H9 (cell line): ENCODE measurements at regions not wholly inside any gene's neighbourhood (a gene's known extent, or its start where the extent isn't known, plus 50 kb on each side); places are given as distances from the start of the nearest gene placed in this dataset.

ENCODE experiments used
- DNase-seq: peaks from one replicate; pipeline ENCODE4 v3.0.0-alpha.2; 2017
- H2AFZ ChIP-seq: one replicate; pipeline ENCODE4 v1.6.1; 2013; ENCODE audit warnings: mild to moderate bottlenecking, low read length, control low read depth, moderate library complexity
- H2AK5ac ChIP-seq: 2 replicates; pipeline ENCODE4 v1.6.1; 2013; ENCODE audit warnings: low read length, control low read depth, mixed read lengths; ENCODE audit not compliant: insufficient read length
- H2BK120ac ChIP-seq: one replicate; pipeline ENCODE4 v1.6.1; 2013; ENCODE audit warnings: low read depth, mild to moderate bottlenecking, low read length, control low read depth, inconsistent platforms; ENCODE audit not compliant: poor library complexity, severe bottlenecking
- H2BK12ac ChIP-seq: 2 replicates; pipeline ENCODE4 v1.6.1; 2013; ENCODE audit warnings: low read length, control low read depth, mixed read lengths, low read depth; ENCODE audit not compliant: insufficient read length
- H2BK15ac ChIP-seq: 2 replicates; pipeline ENCODE4 v1.6.1; 2013; ENCODE audit warnings: low read depth, low read length, control low read depth
- H2BK20ac ChIP-seq: one replicate; pipeline ENCODE4 v1.6.1; 2013; ENCODE audit warnings: low read depth, mild to moderate bottlenecking, low read length, control low read depth, inconsistent platforms; ENCODE audit not compliant: poor library complexity, severe bottlenecking
- H2BK5ac ChIP-seq: 2 replicates; pipeline ENCODE4 v1.6.1; 2013; ENCODE audit warnings: low read length, control low read depth, mixed read lengths; ENCODE audit not compliant: insufficient read length
- H3K14ac ChIP-seq: 2 replicates; pipeline ENCODE4 v1.6.1; 2013; ENCODE audit warnings: low read length, control low read depth; ENCODE audit not compliant: insufficient read depth
- H3K18ac ChIP-seq: 2 replicates; pipeline ENCODE4 v1.6.1; 2013; ENCODE audit warnings: low read depth, mild to moderate bottlenecking, mixed read lengths, low read length, control low read depth; ENCODE audit not compliant: insufficient read length
- H3K23ac ChIP-seq: 2 replicates; pipeline ENCODE4 v1.6.1; 2013; ENCODE audit warnings: low read length, control low read depth, mixed read lengths, low read depth; ENCODE audit not compliant: insufficient read length
- H3K23me2 ChIP-seq: 2 replicates; pipeline ENCODE4 v1.6.1; 2013; ENCODE audit warnings: low read depth, mild to moderate bottlenecking, mixed read lengths, low read length, control low read depth; ENCODE audit not compliant: insufficient read length, poor library complexity, severe bottlenecking
- H3K27ac ChIP-seq: 2 replicates; pipeline ENCODE4 v1.5.1; 2013; ENCODE audit warnings: low read length, control low read depth, mixed read lengths, low read depth; ENCODE audit not compliant: insufficient read length
- H3K27me3 ChIP-seq: 2 replicates; pipeline ENCODE4 v1.6.1; 2013; ENCODE audit warnings: low read length, control low read depth, inconsistent platforms; ENCODE audit not compliant: insufficient read depth
- H3K4ac ChIP-seq: 2 replicates; pipeline ENCODE4 v1.6.1; 2013; ENCODE audit warnings: low read depth, mild to moderate bottlenecking, control low read depth, inconsistent platforms, low read length, moderate library complexity
- H3K4me1 ChIP-seq: 2 replicates; pipeline ENCODE4 v1.6.1; 2013; ENCODE audit warnings: low read length, control low read depth, inconsistent platforms; ENCODE audit not compliant: insufficient read depth
- H3K4me2 ChIP-seq: 2 replicates; pipeline ENCODE4 v1.6.1; 2013; ENCODE audit warnings: low read length, control low read depth, mixed read lengths; ENCODE audit not compliant: insufficient read length, insufficient read depth
- H3K56ac ChIP-seq: 2 replicates; pipeline ENCODE4 v1.6.1; 2013; ENCODE audit warnings: low read depth, mild to moderate bottlenecking, mixed read lengths, low read length, control low read depth; ENCODE audit not compliant: insufficient read length
- H3K79me1 ChIP-seq: 2 replicates; pipeline ENCODE4 v1.6.1; 2013; ENCODE audit warnings: low read depth, mild to moderate bottlenecking, moderate library complexity, low read length, control low read depth, inconsistent platforms; ENCODE audit not compliant: insufficient read depth, poor library complexity, severe bottlenecking
- H3K79me2 ChIP-seq: 2 replicates; pipeline ENCODE4 v1.6.1; 2013; ENCODE audit warnings: low read length, control low read depth, inconsistent platforms; ENCODE audit not compliant: insufficient read depth
- H3K9ac ChIP-seq: 2 replicates; pipeline ENCODE4 v1.6.1; 2013; ENCODE audit warnings: low read length, control low read depth, mixed read lengths; ENCODE audit not compliant: insufficient read length; ENCODE audit errors: extremely low read depth
- H3K9me3 ChIP-seq: one replicate; pipeline ENCODE4 v1.6.1; 2013; ENCODE audit warnings: low read depth, low read length, inconsistent platforms; ENCODE audit not compliant: control insufficient read depth
- H3T11ph ChIP-seq: one replicate; pipeline ENCODE4 v1.6.1; 2013; ENCODE audit warnings: mild to moderate bottlenecking, low read length, control low read depth, inconsistent platforms
- H4K20me1 ChIP-seq: one replicate; pipeline ENCODE4 v1.6.1; 2013; ENCODE audit not compliant: control insufficient read depth, insufficient read length, insufficient read depth
- H4K5ac ChIP-seq: 2 replicates; pipeline ENCODE4 v1.6.1; 2013; ENCODE audit warnings: low read depth, mild to moderate bottlenecking, mixed read lengths, low read length, control low read depth; ENCODE audit not compliant: insufficient read length
- H4K8ac ChIP-seq: replicated peaks from 2 replicates; pipeline ENCODE4 v1.6.1; 2013; ENCODE audit warnings: low read length, control low read depth, mixed read lengths, low read depth; ENCODE audit not compliant: insufficient read length
- H4K91ac ChIP-seq: 2 replicates; pipeline ENCODE4 v1.6.1; 2013; ENCODE audit warnings: low read depth, mild to moderate bottlenecking, moderate library complexity, mixed read lengths, low read length, control low read depth; ENCODE audit not compliant: insufficient read length
- H3K27ac Mint-ChIP-seq, 3 experiments: 2 replicates in 2 of 3; 3 replicates in 1 of 3; pipeline ENCODE4 v1.8.0; 2020 to 2021; ENCODE audit warnings: mixed read lengths in 3 of 3, mild to moderate bottlenecking in 1 of 3, moderate library complexity in 1 of 3
- H3K27me3 Mint-ChIP-seq: 2 replicates; pipeline ENCODE4 v1.8.0; 2021; ENCODE audit warnings: low read depth, mild to moderate bottlenecking, moderate library complexity, mixed read lengths
- H3K36me3 Mint-ChIP-seq, 3 experiments: 2 replicates in 2 of 3; 3 replicates in 1 of 3; pipeline ENCODE4 v1.8.0; 2020 to 2021; ENCODE audit warnings: low read depth in 3 of 3, mixed read lengths in 3 of 3; ENCODE audit not compliant: insufficient read depth in 1 of 3
- H3K4me1 Mint-ChIP-seq, 2 experiments: 2 replicates each; pipeline ENCODE4 v1.8.0; 2020; ENCODE audit warnings: mixed read lengths in 2 of 2
- H3K4me3 Mint-ChIP-seq, 2 experiments: 2 replicates in 1 of 2; 3 replicates in 1 of 2; pipeline ENCODE4 v1.8.0; 2020 to 2021; ENCODE audit warnings: mild to moderate bottlenecking in 2 of 2, mixed read lengths in 2 of 2, moderate library complexity in 1 of 2
- H3K9me3 Mint-ChIP-seq, 2 experiments: 2 replicates in 1 of 2; 3 replicates in 1 of 2; pipeline ENCODE4 v1.8.0; 2020; ENCODE audit warnings: mild to moderate bottlenecking in 2 of 2, mixed read lengths in 2 of 2, moderate library complexity in 1 of 2
- WGBS: extraction: QIAGEN DNeasy Blood & Tissue Kit; methylation state at CpG from one replicate; pipeline ENCODE4 v1.1.7; 2013; ENCODE audit warnings: missing lambda C conversion rate, low lambda C conversion rate, mixed read lengths; ENCODE audit not compliant: insufficient read length; ENCODE audit errors: extremely low coverage; 5-methylcytosine and 5-hydroxymethylcytosine counted together
- TF ChIP-seq, protein P1 (sequence below): fragments of 200-600 bp; sonication (generic); conservative IDR thresholded peaks from 3 replicates; pipeline ENCODE4 v1.8.0; 2021; ENCODE audit warnings: antibody characterized with exemption, mild to moderate bottlenecking

DNA sequence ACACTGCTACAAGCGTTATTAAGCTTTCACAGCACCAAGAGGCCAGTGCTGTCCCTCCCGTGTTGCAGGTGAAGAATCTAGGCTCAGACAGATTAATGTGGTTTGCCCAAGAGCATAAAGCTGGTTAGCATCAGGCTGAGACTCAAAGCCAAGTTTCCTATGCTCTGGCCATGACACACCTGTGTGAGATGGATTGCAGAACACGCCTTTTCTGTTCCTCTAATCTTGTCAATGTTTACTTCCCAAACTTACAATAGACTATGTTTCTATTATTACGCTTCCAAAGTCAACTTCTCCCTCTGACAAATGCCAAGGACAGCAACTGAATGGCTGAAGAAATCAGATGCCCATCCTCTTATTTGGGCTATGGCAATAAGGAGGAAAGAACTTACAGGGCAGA is 138.4 kb upstream of the SLIT3 start:
- Histone ChIP-seq H3K79me1 (no peaks in the 10 kb centered on the region), H3K23ac (no peak overlapping the region), H2AK5ac (no peak overlapping the region), H3K56ac (no peak overlapping the region), H3K4me1 (no peaks in the 10 kb centered on the region), H3K9me3 (no peaks in the 10 kb centered on the region), H3T11ph (no peak overlapping the region), H3K4me2 (no peak overlapping the region), H2BK15ac (no peak overlapping the region), H3K23me2 (no peaks in the 10 kb centered on the region), H4K91ac (no peak overlapping the region), H3K18ac (no peak overlapping the region), H3K27me3 (no peaks in the 10 kb centered on the region), H3K79me2 (no peaks in the 10 kb centered on the region), H3K27ac (no peak overlapping the region), H2BK20ac (no peak overlapping the region), H2BK120ac (no peak overlapping the region), H2BK12ac (no peak overlapping the region), H4K8ac (no peak overlapping the region), H4K20me1 (no peaks in the 10 kb centered on the region), H3K14ac (no peak overlapping the region), H4K5ac (no peak overlapping the region), H2AFZ (no peak overlapping the region), H3K4ac (no peak overlapping the region), H2BK5ac (no peak overlapping the region), H3K9ac (no peak overlapping the region)
- Mint-ChIP-seq H3K27me3 (peaks cover 4% of the 10 kb centered on the region; the same call in 1 of the 2 replicates), H3K36me3 (no peaks in the 10 kb centered on the region), H3K27ac (no peak overlapping the region), H3K9me3 (no peaks in the 10 kb centered on the region), H3K4me3 (no peak overlapping the region), H3K4me1 (peaks cover 3 to 7% of the 10 kb centered on the region in 2 experiments; a peak in 3 of 4 replicates)
- no peak for DNase-seq
- no CpG with 5 or more reads among the region's 4 CpGs for WGBS
- TF ChIP-seq, protein P1, sequence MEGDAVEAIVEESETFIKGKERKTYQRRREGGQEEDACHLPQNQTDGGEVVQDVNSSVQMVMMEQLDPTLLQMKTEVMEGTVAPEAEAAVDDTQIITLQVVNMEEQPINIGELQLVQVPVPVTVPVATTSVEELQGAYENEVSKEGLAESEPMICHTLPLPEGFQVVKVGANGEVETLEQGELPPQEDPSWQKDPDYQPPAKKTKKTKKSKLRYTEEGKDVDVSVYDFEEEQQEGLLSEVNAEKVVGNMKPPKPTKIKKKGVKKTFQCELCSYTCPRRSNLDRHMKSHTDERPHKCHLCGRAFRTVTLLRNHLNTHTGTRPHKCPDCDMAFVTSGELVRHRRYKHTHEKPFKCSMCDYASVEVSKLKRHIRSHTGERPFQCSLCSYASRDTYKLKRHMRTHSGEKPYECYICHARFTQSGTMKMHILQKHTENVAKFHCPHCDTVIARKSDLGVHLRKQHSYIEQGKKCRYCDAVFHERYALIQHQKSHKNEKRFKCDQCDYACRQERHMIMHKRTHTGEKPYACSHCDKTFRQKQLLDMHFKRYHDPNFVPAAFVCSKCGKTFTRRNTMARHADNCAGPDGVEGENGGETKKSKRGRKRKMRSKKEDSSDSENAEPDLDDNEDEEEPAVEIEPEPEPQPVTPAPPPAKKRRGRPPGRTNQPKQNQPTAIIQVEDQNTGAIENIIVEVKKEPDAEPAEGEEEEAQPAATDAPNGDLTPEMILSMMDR, result no peak
